Endothelial cell of umbilical vein (primary cell): ENCODE measurements at regions not wholly inside any gene's neighbourhood (a gene's known extent, or its start where the extent isn't known, plus 50 kb on each side); places are given as distances from the start of the nearest gene placed in this dataset.

Experiments
- EZH2 ChIP-seq: IDR thresholded peaks from 2 replicates; pipeline ENCODE4 v1.6.1; 2012; ENCODE audit warnings: borderline replicate concordance, low read depth, mild to moderate bottlenecking, moderate library complexity, low read length, inconsistent platforms; ENCODE audit not compliant: severe bottlenecking
- GATA2 ChIP-seq: IDR thresholded peaks from 2 replicates; pipeline ENCODE4 v1.7.0; 2011; ENCODE audit warnings: low read depth, mild to moderate bottlenecking, moderate library complexity, mixed read lengths, low read length; ENCODE audit not compliant: insufficient read length, insufficient read depth
- MYC ChIP-seq: IDR thresholded peaks from one replicate; pipeline ENCODE4 v1.6.1; 2011; ENCODE audit warnings: mild to moderate bottlenecking, low read depth, low read length
- POLR2A ChIP-seq: IDR thresholded peaks from 2 replicates; pipeline ENCODE4 v1.6.1; 2012; ENCODE audit warnings: low read depth, mild to moderate bottlenecking, control low read depth, low read length
- POLR2AphosphoS5 ChIP-seq: IDR thresholded peaks from 2 replicates; pipeline ENCODE4 v1.6.1; 2012; ENCODE audit warnings: low read depth, mild to moderate bottlenecking, control low read depth, low read length, moderate library complexity; ENCODE audit not compliant: insufficient read depth
- TF ChIP-seq, protein P1 (sequence below), 2 donors: IDR thresholded peaks; 1 replicate in 1 of 2; 2 replicates in 1 of 2; pipeline ENCODE4 v1.5.1; 2011; ENCODE audit warnings: low read length in 2 of 2, mild to moderate bottlenecking in 2 of 2, moderate library complexity in 2 of 2, control low read depth in 1 of 2, inconsistent platforms in 1 of 2, low read depth in 1 of 2; ENCODE audit not compliant: insufficient read depth in 1 of 2; ENCODE audit errors: extremely low read depth in 1 of 2
- TF ChIP-seq, protein P2 (sequence below): IDR thresholded peaks from 2 replicates; pipeline ENCODE4 v1.6.1; 2011; ENCODE audit not compliant: insufficient read depth, insufficient read length

DNA sequence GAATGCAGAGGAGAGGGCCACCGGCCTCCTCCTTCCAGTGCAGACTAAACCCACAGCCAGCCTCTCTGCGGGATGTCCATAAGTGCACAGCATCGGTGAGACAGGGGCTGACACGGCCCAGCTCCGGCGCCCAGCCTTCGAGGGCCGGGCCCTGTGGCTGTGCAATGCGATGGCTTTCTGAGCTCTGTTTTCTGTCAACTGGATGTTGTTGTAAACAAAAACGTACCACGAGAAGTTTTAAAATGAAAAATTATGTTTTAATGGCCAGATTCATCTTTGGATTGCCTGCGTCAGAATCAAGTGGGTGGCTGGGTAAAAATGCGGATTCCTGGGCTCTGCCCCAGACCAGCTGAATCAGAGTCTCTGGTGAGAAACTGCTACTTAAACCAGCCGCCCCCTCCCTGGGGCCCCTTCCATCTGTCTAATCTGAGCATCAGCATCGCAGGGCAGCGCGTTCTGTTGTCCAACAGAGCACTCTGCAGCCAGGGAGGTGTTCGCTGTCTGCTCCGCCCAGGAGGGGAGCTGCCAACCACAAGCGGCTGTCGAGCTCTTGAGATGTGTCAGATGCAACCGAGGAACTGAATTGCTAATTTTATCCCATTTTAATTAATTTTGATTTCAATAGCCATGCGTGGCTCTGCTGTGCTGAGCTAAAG, 133.4 kb downstream of the RFLNA start:
- TF ChIP-seq, protein P1, sequence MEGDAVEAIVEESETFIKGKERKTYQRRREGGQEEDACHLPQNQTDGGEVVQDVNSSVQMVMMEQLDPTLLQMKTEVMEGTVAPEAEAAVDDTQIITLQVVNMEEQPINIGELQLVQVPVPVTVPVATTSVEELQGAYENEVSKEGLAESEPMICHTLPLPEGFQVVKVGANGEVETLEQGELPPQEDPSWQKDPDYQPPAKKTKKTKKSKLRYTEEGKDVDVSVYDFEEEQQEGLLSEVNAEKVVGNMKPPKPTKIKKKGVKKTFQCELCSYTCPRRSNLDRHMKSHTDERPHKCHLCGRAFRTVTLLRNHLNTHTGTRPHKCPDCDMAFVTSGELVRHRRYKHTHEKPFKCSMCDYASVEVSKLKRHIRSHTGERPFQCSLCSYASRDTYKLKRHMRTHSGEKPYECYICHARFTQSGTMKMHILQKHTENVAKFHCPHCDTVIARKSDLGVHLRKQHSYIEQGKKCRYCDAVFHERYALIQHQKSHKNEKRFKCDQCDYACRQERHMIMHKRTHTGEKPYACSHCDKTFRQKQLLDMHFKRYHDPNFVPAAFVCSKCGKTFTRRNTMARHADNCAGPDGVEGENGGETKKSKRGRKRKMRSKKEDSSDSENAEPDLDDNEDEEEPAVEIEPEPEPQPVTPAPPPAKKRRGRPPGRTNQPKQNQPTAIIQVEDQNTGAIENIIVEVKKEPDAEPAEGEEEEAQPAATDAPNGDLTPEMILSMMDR (IDR thresholded peaks at IDR 0.05; ENCODE audit: extremely low read depth in 1 of 2, insufficient read depth in 1 of 2, low read depth in 1 of 2, low read length in 2 of 2), result no peak
- no peak for TF ChIP-seq EZH2
- no peak for TF ChIP-seq POLR2AphosphoS5
- no peak for TF ChIP-seq POLR2A
- TF ChIP-seq, protein P2, sequence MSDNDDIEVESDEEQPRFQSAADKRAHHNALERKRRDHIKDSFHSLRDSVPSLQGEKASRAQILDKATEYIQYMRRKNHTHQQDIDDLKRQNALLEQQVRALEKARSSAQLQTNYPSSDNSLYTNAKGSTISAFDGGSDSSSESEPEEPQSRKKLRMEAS, result no peak
- no peak for TF ChIP-seq MYC
- no peak for TF ChIP-seq GATA2
